HL-60 (cell line): ENCODE measurements at regions not wholly inside any gene's neighbourhood (a gene's known extent, or its start where the extent isn't known, plus 50 kb on each side); places are given as distances from the start of the nearest gene placed in this dataset.

Experiments
- DNase-seq, 2 experiments: peaks; one replicate each; pipeline ENCODE4 v3.0.0-alpha.2; 2010 to 2020; ENCODE audit warnings: low read depth in 1 of 2, low spot score in 1 of 2
- H3K27ac ChIP-seq: fragments of 250-450 bp; sonication (Bioruptor Pico); replicated peaks from 2 replicates; pipeline ENCODE4 v1.5.1; 2020; ENCODE audit warnings: mild to moderate bottlenecking, moderate library complexity
- H3K27me3 ChIP-seq: fragments of 250-450 bp; sonication (Bioruptor Pico); 2 replicates; pipeline ENCODE4 v1.5.1; 2021; ENCODE audit warnings: mild to moderate bottlenecking, moderate library complexity; ENCODE audit not compliant: insufficient read depth, poor library complexity, severe bottlenecking
- H3K4me3 ChIP-seq: replicated peaks from 2 replicates; pipeline ENCODE4 v1.5.1; 2011; ENCODE audit warnings: mild to moderate bottlenecking, control low read depth, low read length; ENCODE audit not compliant: insufficient read depth
- CTCF ChIP-seq: IDR thresholded peaks from one replicate; pipeline ENCODE4 v1.5.1; 2011; ENCODE audit warnings: low read length, control low read depth, inconsistent platforms; ENCODE audit not compliant: insufficient read depth
- GABPA ChIP-seq: IDR thresholded peaks from 2 replicates; pipeline ENCODE4 v1.6.1; 2012; ENCODE audit warnings: low read depth
- POLR2AphosphoS5 ChIP-seq: IDR thresholded peaks from 2 replicates; pipeline ENCODE4 v1.6.1; 2012; ENCODE audit warnings: low read depth
- REST ChIP-seq: IDR thresholded peaks from 2 replicates; pipeline ENCODE4 v1.6.1; 2012; ENCODE audit warnings: low read depth; ENCODE audit not compliant: insufficient replicate concordance
- SPI1 ChIP-seq: IDR thresholded peaks from 2 replicates; pipeline ENCODE4 v1.6.1; 2012; ENCODE audit warnings: low read depth, mild to moderate bottlenecking, borderline replicate concordance

GRCh38 chr2:167489325-167489724, 601.0 kb downstream of the XIRP2 start:
- TF ChIP-seq REST (no peak), CTCF (no peak), GABPA (no peak), POLR2AphosphoS5 (no peak), SPI1 (no peak)

DNA sequence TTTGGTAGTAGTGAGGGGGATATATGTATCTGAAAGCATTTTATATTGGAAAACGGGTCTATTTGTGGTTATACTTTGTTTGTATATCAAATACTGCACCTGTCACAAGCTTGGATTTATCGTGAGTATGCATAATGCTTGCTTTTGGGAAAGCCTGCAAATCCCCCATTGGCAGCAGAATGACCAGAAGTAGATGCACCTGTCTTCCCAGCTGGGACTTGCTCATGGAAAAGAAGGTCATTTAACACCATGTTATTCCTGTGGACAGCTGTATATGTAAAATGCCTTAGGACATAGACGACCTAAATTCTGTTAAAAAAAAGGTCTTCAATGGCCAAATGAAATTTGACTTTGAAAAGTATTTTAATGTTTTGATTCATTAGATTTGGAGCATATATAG, 599.4 kb downstream of the XIRP2 start:
- Histone ChIP-seq H3K27ac (no peak overlapping the region), H3K4me3 (no peak overlapping the region), H3K27me3 (no peaks in the 10 kb centered on the region)
- TF ChIP-seq GABPA = no peak
- TF ChIP-seq REST = no peak
- no peak for TF ChIP-seq SPI1
- TF ChIP-seq POLR2AphosphoS5 = no peak
- no peak for TF ChIP-seq CTCF
- no peak for DNase-seq

More at GRCh38 chr2:167489325-167489724, 601.0 kb downstream of the XIRP2 start:
- no peak for DNase-seq
- H3K4me3 ChIP-seq = no peak overlapping the region
- no peaks in the 10 kb centered on the region for H3K27me3 ChIP-seq
- H3K27ac ChIP-seq = no peak overlapping the region

- Histone ChIP-seq H3K4me3 (no peak overlapping the region), H3K27ac (no peak overlapping the region), H3K27me3 (no peaks in the 10 kb centered on the region)
- no peak for DNase-seq
- no peak for TF ChIP-seq CTCF
- TF ChIP-seq POLR2AphosphoS5 = no peak
- TF ChIP-seq REST = no peak
- TF ChIP-seq GABPA = no peak
- TF ChIP-seq SPI1 = no peak
Observed at GRCh38 chr2:167484875-167485274, 596.6 kb downstream of the XIRP2 start.
